H1 (cell line): ENCODE measurements at regions not wholly inside any gene's neighbourhood (a gene's known extent, or its start where the extent isn't known, plus 50 kb on each side); places are given as distances from the start of the nearest gene placed in this dataset.

Experiments
- CTCF ChIA-PET: fragments of 300-600 bp; sonication (Branson Sonifier 250); formaldehyde crosslinking; loops from one replicate; lab custom pipeline; 2021; ENCODE audit not compliant: partially characterized antibody; lab: Charles Lee
- POLR2A ChIA-PET: fragments of 300-600 bp; sonication (Branson Sonifier 250); formaldehyde crosslinking; loops from one replicate; lab custom pipeline; 2021; ENCODE audit warnings: inconsistent platforms; ENCODE audit not compliant: partially characterized antibody; lab: Charles Lee
- DNase-seq, 2 experiments: peaks; one replicate each; pipeline versions ENCODE4 v3.0.0 to v3.0.0-alpha.2; 2010 to 2022; ENCODE audit warnings: low spot score in 2 of 2, low read depth in 1 of 2, mixed read lengths in 1 of 2
- FAIRE-seq: peaks from 2 replicates; lab custom pipeline; 2011; peaks lifted over from hg19 to GRCh38; lab: Jason Lieb, UNC
- H2AFZ ChIP-seq: 2 replicates; pipeline ENCODE4 v1.8.1; 2012; ENCODE audit warnings: low read length, inconsistent platforms
- H2AK5ac ChIP-seq: 2 replicates; pipeline ENCODE4 v1.6.1; 2013; ENCODE audit warnings: low read depth, low read length
- H2BK120ac ChIP-seq: replicated peaks from 2 replicates; pipeline ENCODE3; 2013; ENCODE audit warnings: low read depth, low read length, inconsistent platforms
- H2BK12ac ChIP-seq: 2 replicates; pipeline ENCODE4 v1.6.1; 2013; ENCODE audit warnings: low read depth, low read length
- H2BK15ac ChIP-seq: 2 replicates; pipeline ENCODE4 v1.6.1; 2013; ENCODE audit warnings: low read length
- H2BK20ac ChIP-seq: 2 replicates; pipeline ENCODE4 v1.6.1; 2013; ENCODE audit warnings: low read length
- H2BK5ac ChIP-seq: 2 replicates; pipeline ENCODE4 v1.6.1; 2013; ENCODE audit warnings: low read depth, low read length
- H3K14ac ChIP-seq: 2 replicates; pipeline ENCODE4 v1.6.1; 2013; ENCODE audit warnings: inconsistent platforms; ENCODE audit not compliant: insufficient read length
- H3K18ac ChIP-seq: 2 replicates; pipeline ENCODE4 v1.6.1; 2013; ENCODE audit warnings: low read length; ENCODE audit errors: extremely low read depth
- H3K23ac ChIP-seq: 2 replicates; pipeline ENCODE4 v1.6.1; 2013; ENCODE audit warnings: inconsistent platforms; ENCODE audit not compliant: insufficient read length
- H3K23me2 ChIP-seq: 2 replicates; pipeline ENCODE4 v1.6.1; 2013; ENCODE audit warnings: low read depth, low read length
- H3K27ac ChIP-seq: 2 replicates; pipeline ENCODE4 v1.6.1; 2011; ENCODE audit warnings: low read depth, low read length, inconsistent platforms
- H3K27me3 ChIP-seq, 4 experiments: replicated peaks in 1 of 4; 1 replicate in 1 of 4; 2 replicates in 3 of 4; pipeline versions ENCODE4 v1.6.1 to v1.8.1; 2011 to 2013; ENCODE audit warnings: low read length in 3 of 4, mild to moderate bottlenecking in 3 of 4, inconsistent platforms in 2 of 4, mixed read lengths in 2 of 4, moderate library complexity in 1 of 4; ENCODE audit not compliant: control insufficient read depth in 3 of 4, insufficient read depth in 3 of 4; ENCODE audit errors: extremely low read depth in 1 of 4
- H3K36me3 ChIP-seq, 4 experiments: 2 replicates each; pipeline versions ENCODE4 v1.6.1 to v1.8.1; 2011 to 2013; ENCODE audit warnings: mild to moderate bottlenecking in 4 of 4, low read length in 3 of 4, moderate library complexity in 2 of 4, control low read depth in 1 of 4, inconsistent platforms in 1 of 4; ENCODE audit not compliant: insufficient read depth in 4 of 4, control insufficient read depth in 2 of 4
- H3K4ac ChIP-seq: replicated peaks from 2 replicates; pipeline ENCODE3; 2013; ENCODE audit warnings: low read length, low read depth, mixed read lengths, inconsistent platforms; ENCODE audit not compliant: insufficient read length
- H3K4me1 ChIP-seq, 4 experiments: replicated peaks in 1 of 4; 1 replicate in 1 of 4; 2 replicates in 3 of 4; pipeline versions ENCODE4 v1.6.1 to v1.8.1; 2011 to 2013; ENCODE audit warnings: low read length in 3 of 4, inconsistent platforms in 2 of 4, mixed read lengths in 1 of 4; ENCODE audit not compliant: insufficient read depth in 4 of 4, control insufficient read depth in 3 of 4
- H3K4me2 ChIP-seq, 2 experiments: 2 replicates each; pipeline versions ENCODE4 v1.6.1 to v1.8.1; 2011 to 2013; ENCODE audit warnings: low read depth in 2 of 2, low read length in 2 of 2, control low read depth in 1 of 2, inconsistent platforms in 1 of 2, mild to moderate bottlenecking in 1 of 2; ENCODE audit not compliant: insufficient read depth in 1 of 2
- H3K4me3 ChIP-seq, 4 experiments: fragments of 200-600, 300-600 bp in 1 of 4; sonication (generic), shearing (Covaris generic), sonication (Bioruptor Twin) in 1 of 4; 2 replicates each; pipeline versions ENCODE4 v1.5.1 to v1.8.1; 2011 to 2016; ENCODE audit warnings: low read length in 4 of 4, low read depth in 3 of 4, control low read depth in 2 of 4, inconsistent platforms in 2 of 4, mild to moderate bottlenecking in 2 of 4, mixed read lengths in 1 of 4, moderate library complexity in 1 of 4; ENCODE audit not compliant: insufficient read depth in 2 of 4; ENCODE audit errors: extremely low read depth in 1 of 4
- H3K56ac ChIP-seq: replicated peaks from 2 replicates; pipeline ENCODE3; 2013; ENCODE audit warnings: low read depth, mild to moderate bottlenecking, mixed read lengths, low read length, inconsistent platforms; ENCODE audit not compliant: insufficient read length
- H3K79me1 ChIP-seq: 2 replicates; pipeline ENCODE4 v1.6.1; 2013; ENCODE audit warnings: low read depth, low read length, control low read depth
- H3K79me2 ChIP-seq, 2 experiments: 2 replicates each; pipeline versions ENCODE4 v1.6.1 to v1.8.1; 2012 to 2013; ENCODE audit warnings: low read length in 2 of 2, mild to moderate bottlenecking in 2 of 2, inconsistent platforms in 1 of 2; ENCODE audit not compliant: insufficient read depth in 2 of 2, control insufficient read depth in 1 of 2
- H3K9ac ChIP-seq, 4 experiments: replicated peaks in 1 of 4; 1 replicate in 1 of 4; 2 replicates in 3 of 4; pipeline versions ENCODE4 v1.6.1 to v1.8.1; 2011 to 2013; ENCODE audit warnings: low read depth in 3 of 4, low read length in 3 of 4, control low read depth in 2 of 4, mild to moderate bottlenecking in 2 of 4, moderate library complexity in 2 of 4, inconsistent platforms in 1 of 4; ENCODE audit errors: extremely low read depth in 1 of 4
- H3K9me3 ChIP-seq, 2 experiments: 2 replicates each; pipeline versions ENCODE4 v1.6.1 to v1.8.1; 2012 to 2013; ENCODE audit warnings: mild to moderate bottlenecking in 2 of 2, moderate library complexity in 2 of 2, control low read depth in 1 of 2, inconsistent platforms in 1 of 2, low read depth in 1 of 2, low read length in 1 of 2, mixed read lengths in 1 of 2; ENCODE audit not compliant: insufficient read depth in 2 of 2
- H4K20me1 ChIP-seq, 2 experiments: replicated peaks in 1 of 2; 2 replicates each; pipeline versions ENCODE3 to v1.8.1; 2011 to 2013; ENCODE audit warnings: inconsistent platforms in 2 of 2, low read length in 2 of 2, mild to moderate bottlenecking in 1 of 2; ENCODE audit not compliant: insufficient read depth in 2 of 2, control insufficient read depth in 1 of 2
- H4K5ac ChIP-seq: 2 replicates; pipeline ENCODE4 v1.6.1; 2013; ENCODE audit warnings: low read length, low read depth, mixed read lengths, inconsistent platforms; ENCODE audit not compliant: insufficient read length
- H4K8ac ChIP-seq: 2 replicates; pipeline ENCODE4 v1.8.0; 2013; ENCODE audit warnings: mild to moderate bottlenecking, moderate library complexity, low read length, inconsistent platforms; ENCODE audit not compliant: insufficient read depth; ENCODE audit errors: extremely low read depth
- H4K91ac ChIP-seq: replicated peaks from 2 replicates; pipeline ENCODE3; 2013; ENCODE audit warnings: low read length, mixed read lengths, inconsistent platforms; ENCODE audit not compliant: insufficient read length
- CHD2 ChIP-seq: IDR thresholded peaks from 2 replicates; pipeline ENCODE4 v1.6.1; 2012; ENCODE audit warnings: low read length, improper control_type of control experiment
- GTF2F1 ChIP-seq: IDR thresholded peaks from 2 replicates; pipeline ENCODE4 v1.6.1; 2012; ENCODE audit warnings: low read depth, low read length, improper control_type of control experiment, borderline replicate concordance
- SAP30 ChIP-seq: fragments of 300-600 bp; sonication (generic); IDR thresholded peaks from 2 replicates; pipeline ENCODE4 v1.7.1; 2012; ENCODE audit warnings: low read length, moderate library complexity, mild to moderate bottlenecking, inconsistent platforms; ENCODE audit not compliant: insufficient read depth, insufficient replicate concordance
- SUZ12 ChIP-seq: fragments of 200-600 bp; sonication (generic); IDR thresholded peaks from 2 replicates; pipeline ENCODE4 v1.6.1; 2012; ENCODE audit warnings: mild to moderate bottlenecking, inconsistent platforms, low read length, moderate library complexity, mixed read lengths
- TAF1 ChIP-seq: IDR thresholded peaks from 2 replicates; pipeline ENCODE4 v1.6.1; 2011; ENCODE audit warnings: mild to moderate bottlenecking, low read depth, low read length
- TBP ChIP-seq: IDR thresholded peaks from 2 replicates; pipeline ENCODE4 v1.6.1; 2011; ENCODE audit warnings: low read depth, low read length, improper control_type of control experiment
- TF ChIP-seq, protein P1 (sequence below): IDR thresholded peaks from 2 replicates; pipeline ENCODE4 v1.6.1; 2012; ENCODE audit warnings: inconsistent platforms

DNA sequence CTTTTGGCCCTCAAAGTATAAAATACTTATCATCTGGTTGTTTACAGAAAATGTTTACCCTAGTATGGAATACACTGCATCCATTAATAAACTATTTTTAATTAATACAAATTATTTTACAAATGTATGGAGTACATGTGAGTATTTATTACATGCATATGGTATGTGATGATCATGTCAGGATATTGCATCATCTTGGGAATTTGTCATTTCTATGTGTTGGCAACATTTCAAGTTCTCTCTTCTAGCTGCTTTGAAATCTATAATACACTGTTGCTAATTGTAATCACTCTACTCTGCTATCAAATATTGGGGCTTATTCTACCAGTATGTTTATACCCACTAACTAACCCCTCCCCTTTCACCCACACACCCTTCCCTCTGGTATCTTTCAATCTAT lies 103.9 kb upstream of the THSD7A start:
- Histone ChIP-seq H2AFZ (no peak overlapping the region), H3K27me3 (no peaks in the 10 kb centered on the region), H2AK5ac (no peak overlapping the region)
- TF ChIP-seq, protein P1, sequence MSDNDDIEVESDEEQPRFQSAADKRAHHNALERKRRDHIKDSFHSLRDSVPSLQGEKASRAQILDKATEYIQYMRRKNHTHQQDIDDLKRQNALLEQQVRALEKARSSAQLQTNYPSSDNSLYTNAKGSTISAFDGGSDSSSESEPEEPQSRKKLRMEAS: no peak
- no peak for TF ChIP-seq CHD2
- TF ChIP-seq SAP30: no peak
- TF ChIP-seq GTF2F1: no peak
- TF ChIP-seq SUZ12: no peak
- no peak for TF ChIP-seq TAF1
- no peak for TF ChIP-seq TBP
- TF ChIP-seq, all 59 proteins: peak for 0
- Histone ChIP-seq H4K20me1 (no peaks in the 10 kb centered on the region), H3K4ac (no peak overlapping the region), H2BK15ac (no peak overlapping the region), H3K23ac (no peak overlapping the region), H2BK120ac (no peak overlapping the region), H3K9ac (no peak overlapping the region), H3K18ac (no peak overlapping the region), H3K4me2 (no peak overlapping the region), H3K9me3 (no peaks in the 10 kb centered on the region), H3K27ac (no peak overlapping the region), H4K8ac (no peak overlapping the region), H2BK20ac (no peak overlapping the region), H3K14ac (no peak overlapping the region), H3K4me1 (no peaks in the 10 kb centered on the region), H3K36me3 (no peaks in the 10 kb centered on the region), H4K5ac (no peak overlapping the region), H4K91ac (no peak overlapping the region), H3K4me3 (no peak overlapping the region), H2BK12ac (no peak overlapping the region), H3K79me2 (no peaks in the 10 kb centered on the region), H3K23me2 (no peaks in the 10 kb centered on the region), H3K79me1 (no peaks in the 10 kb centered on the region), H3K56ac (no peak overlapping the region), H2BK5ac (no peak overlapping the region)
- ChIA-PET POLR2A (no interaction called here), CTCF (no interaction called here)
- no peak for DNase-seq
- FAIRE-seq: no peak
